ENCODE measurements at regions not wholly inside any gene's neighbourhood (a gene's known extent, or its start where the extent isn't known, plus 50 kb on each side); places are given as distances from the start of the nearest gene placed in this dataset.

- no peak overlapping the region for H3K4me3 ChIP-seq (replicated peaks in 1 of 2; ENCODE audit: low read depth in 2 of 2, low read length in 2 of 2)
- no peak for DNase-seq (ENCODE audit: low read depth in 2 of 2)
- no peak for TF ChIP-seq CTCF (IDR thresholded peaks at IDR 0.05; ENCODE audit: low read depth, low read length)
Observed at GRCh38 chr14:89650077-89650978, 233.3 kb upstream of the FOXN3 start.

- no peak overlapping the region for H3K4me3 ChIP-seq (replicated peaks in 1 of 2; ENCODE audit: low read depth in 2 of 2, low read length in 2 of 2)
- DNase-seq (ENCODE audit: low read depth in 2 of 2) = no peak
- TF ChIP-seq CTCF (IDR thresholded peaks at IDR 0.05; ENCODE audit: low read depth, low read length) = no peak
Observed at GRCh38 chr14:89649451-89650075, 232.5 kb upstream of the FOXN3 start.

- TF ChIP-seq CTCF (IDR thresholded peaks at IDR 0.05; ENCODE audit: low read depth, low read length) = no peak
- no peak for DNase-seq (ENCODE audit: low read depth in 2 of 2)
- H3K4me3 ChIP-seq (replicated peaks in 1 of 2; ENCODE audit: low read depth in 2 of 2, low read length in 2 of 2) = no peak overlapping the region
Observed at GRCh38 chr14:89648924-89649323, 231.9 kb upstream of the FOXN3 start.

- peak in 1 of 2 donors; percentile 11 for DNase-seq (ENCODE audit: low read depth in 2 of 2)
- TF ChIP-seq CTCF (IDR thresholded peaks at IDR 0.05; ENCODE audit: low read depth, low read length) = no peak
- no peak overlapping the region for H3K4me3 ChIP-seq (replicated peaks in 1 of 2; ENCODE audit: low read depth in 2 of 2, low read length in 2 of 2)
Observed at GRCh38 chr14:89648510-89648909, 231.5 kb upstream of the FOXN3 start.

DNA sequence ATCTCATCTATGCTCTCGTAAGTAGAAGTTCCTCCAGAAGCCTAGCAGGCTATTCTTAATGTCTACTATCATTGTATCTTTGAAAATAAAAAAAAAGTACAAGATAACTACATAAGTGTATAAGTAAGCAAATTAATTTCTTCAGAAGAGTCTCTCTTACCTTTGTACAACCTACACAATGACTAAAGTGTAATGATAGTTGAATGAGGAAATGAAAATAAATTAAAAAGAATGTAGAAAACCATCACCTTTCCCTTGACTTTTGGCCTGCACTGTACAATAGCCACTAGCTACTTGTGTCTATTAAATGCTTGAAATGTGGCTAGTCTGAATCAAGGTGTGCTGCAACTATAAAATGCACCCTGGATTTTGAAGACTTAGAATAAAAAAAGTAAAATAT is 229.9 kb upstream of the FOXN3 start:
- TF ChIP-seq CTCF (IDR thresholded peaks at IDR 0.05; ENCODE audit: low read depth, low read length) = no peak
- no peak overlapping the region for H3K4me3 ChIP-seq (replicated peaks in 1 of 2; ENCODE audit: low read depth in 2 of 2, low read length in 2 of 2)
- DNase-seq (ENCODE audit: low read depth in 2 of 2) = no peak

- H3K4me3 ChIP-seq (replicated peaks in 1 of 2; ENCODE audit: low read depth in 2 of 2, low read length in 2 of 2) = no peak overlapping the region
- DNase-seq (ENCODE audit: low read depth in 2 of 2) = no peak
Observed at GRCh38 chr14:89644641-89645040, 227.6 kb upstream of the FOXN3 start.

More at GRCh38 chr14:89644641-89645040, 227.6 kb upstream of the FOXN3 start:
- no peak for TF ChIP-seq CTCF (IDR thresholded peaks at IDR 0.05; ENCODE audit: low read depth, low read length)

Data from cardiac fibroblast (primary cell).